NCI-H82 (cell line): ENCODE measurements at regions not wholly inside any gene's neighbourhood (a gene's known extent, or its start where the extent isn't known, plus 50 kb on each side); places are given as distances from the start of the nearest gene placed in this dataset.
A peak's percentile ranks its signal among the peaks of the same experiment; 100 is the strongest.
"Not testable (repeated sequence)": the region's sequence is repeated elsewhere in the genome, so short reads cannot be mapped to it uniquely, and the experiment has no call there.

Source experiments
- DNase-seq: peaks from one replicate; lab custom pipeline; 2025; lab: John Stamatoyannopoulos, UW

- peak; percentile 8 for DNase-seq
Observed at GRCh38 chr6:10343320-10343719, 71.6 kb downstream of the TFAP2A start.

DNA sequence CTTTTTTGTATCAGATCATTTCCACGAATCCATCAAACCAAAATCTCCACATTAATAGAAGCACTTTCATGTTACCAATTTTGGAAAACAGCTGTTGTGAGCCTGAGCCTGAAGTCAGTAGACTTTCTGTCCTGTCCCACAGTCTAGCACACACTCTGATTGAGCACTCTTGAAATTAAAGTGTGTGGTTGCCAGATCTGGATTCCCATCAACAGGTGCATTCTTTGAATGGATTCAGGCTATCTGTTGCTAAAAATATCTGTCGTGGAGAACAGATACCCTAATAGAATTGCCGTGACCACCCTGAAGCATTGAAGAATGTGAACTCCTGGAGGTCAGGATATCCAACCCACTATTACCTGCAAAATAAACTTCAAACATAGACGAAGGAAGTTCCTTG, 73.3 kb downstream of the TFAP2A start:
- DNase-seq, result no peak

DNA sequence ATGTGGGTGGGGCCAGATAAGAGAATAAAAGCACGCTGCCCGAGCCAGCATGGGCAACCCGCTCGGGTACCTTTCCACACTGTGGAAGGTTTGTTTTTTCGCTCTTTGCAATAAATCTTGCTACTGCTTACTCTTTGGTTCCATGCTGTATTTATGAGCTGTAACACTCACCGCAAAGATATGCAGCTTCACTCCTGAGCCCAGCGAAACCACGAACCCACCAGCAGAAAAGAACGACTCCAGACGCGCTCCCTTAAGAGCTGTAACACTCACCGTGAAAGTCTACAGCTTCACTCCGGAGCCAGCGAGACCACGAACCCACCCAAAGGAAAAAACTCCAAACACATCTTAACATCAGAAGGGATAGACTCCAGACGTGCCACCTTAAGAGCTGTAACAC, 76.7 kb downstream of the TFAP2A start:
- DNase-seq, result no peak

DNA sequence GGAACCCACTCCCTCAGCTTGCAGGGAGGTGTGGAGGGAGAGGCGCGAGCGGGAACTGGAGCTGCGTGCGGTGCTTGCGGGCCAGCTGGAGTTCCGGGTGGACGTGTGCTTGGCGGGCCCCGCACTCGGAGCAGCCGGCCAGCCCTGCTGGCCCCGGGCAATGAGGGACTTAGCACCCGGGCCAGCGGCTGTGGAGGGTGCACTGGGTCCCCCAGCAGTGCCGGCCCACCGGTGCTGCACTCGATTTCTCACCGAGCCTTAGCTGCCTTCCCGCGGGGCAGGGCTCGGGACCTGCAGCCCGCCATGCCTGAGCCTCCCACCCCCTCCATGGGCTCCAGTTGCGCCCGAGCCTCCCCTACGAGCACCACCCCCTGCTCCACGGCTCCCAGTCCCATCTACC, 77.5 kb downstream of the TFAP2A start:
- not testable (repeated sequence) for DNase-seq

DNA sequence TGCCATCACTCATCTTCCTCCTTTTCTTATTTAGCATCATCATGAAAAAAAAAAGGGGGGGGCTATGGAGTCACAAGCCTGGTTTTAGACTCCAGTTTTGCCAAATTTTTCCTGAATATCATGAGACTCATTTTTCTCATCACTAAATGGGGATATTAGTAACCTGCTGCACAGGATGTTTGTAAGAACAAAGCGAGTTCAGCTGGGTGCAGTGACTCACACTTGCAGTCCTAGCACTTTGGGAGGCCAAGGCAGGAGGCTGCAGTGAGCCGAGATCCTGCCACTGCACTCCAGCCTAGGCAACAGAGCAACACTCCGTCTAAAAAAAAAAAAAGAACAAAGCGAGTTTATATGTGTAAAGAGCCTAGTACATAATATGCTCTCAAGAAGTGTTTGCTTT, 82.8 kb downstream of the TFAP2A start:
- DNase-seq, result no peak

DNA sequence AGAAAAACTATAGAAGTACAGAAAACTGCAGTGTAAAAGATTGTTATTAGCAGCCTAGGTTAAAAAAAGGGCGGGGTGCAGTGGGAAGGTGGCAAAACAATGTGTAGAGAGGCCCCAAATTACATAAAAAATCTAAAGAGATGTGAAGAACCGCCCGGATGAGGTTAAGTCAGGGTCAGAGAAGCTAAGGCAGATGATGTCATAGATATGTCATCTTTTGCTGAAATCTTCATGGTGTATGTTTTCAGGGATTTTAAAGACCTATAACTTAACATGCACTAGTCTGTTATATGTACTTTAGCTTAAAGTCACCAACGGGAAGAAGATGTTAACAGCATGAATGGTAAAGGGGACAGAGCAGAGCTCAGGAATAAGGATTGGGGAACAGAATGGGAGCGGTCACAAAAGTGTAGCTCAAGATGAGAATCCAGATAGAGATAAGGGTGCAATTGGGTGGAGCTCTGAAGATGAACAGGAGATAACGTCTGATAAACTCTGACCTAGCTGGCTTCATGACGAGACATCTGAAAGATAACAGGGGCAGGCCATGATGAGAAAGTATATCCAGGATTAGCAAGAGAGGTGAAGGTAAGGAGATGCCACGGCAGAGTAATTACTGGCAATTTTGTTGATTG, 83.4 kb downstream of the TFAP2A start:
- DNase-seq, result no peak

GRCh38 chr6:10330515-10330914, 84.4 kb downstream of the TFAP2A start:
- DNase-seq, result no peak

GRCh38 chr6:10323018-10323417, 91.9 kb downstream of the TFAP2A start:
- no peak for DNase-seq

DNA sequence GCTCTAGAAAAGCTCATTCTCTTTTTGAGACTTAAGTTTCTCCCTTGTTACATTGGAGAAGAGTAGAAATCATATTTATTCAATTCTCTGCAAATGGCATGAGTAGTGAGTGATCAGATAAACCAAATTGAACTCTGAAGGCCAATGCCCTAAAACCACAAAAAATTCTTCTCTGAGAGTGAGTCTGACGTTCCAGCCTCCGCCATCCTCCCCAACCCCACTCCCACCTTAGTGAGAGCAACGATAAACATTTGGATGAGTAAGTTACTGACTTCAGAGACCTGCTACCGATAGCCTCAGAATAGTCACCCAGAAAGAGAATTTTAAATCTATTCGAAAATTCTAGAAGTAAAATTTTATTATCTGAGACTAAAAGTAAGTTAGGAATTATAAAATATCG, 94.6 kb downstream of the TFAP2A start:
- no peak for DNase-seq

- DNase-seq, result no peak
Observed at GRCh38 chr6:10316373-10316721, 98.5 kb downstream of the TFAP2A start.

GRCh38 chr6:10315658-10316372, 99.1 kb downstream of the TFAP2A start:
- DNase-seq, result no peak

GRCh38 chr6:10315034-10315433, 99.8 kb downstream of the TFAP2A start:
- peak; percentile 5 for DNase-seq

GRCh38 chr6:10314163-10314955, 100.5 kb downstream of the TFAP2A start:
- no peak for DNase-seq

GRCh38 chr6:10313799-10314162, 101.1 kb downstream of the TFAP2A start:
- DNase-seq, result no peak

GRCh38 chr6:10312445-10312844, 102.4 kb downstream of the TFAP2A start:
- DNase-seq, result no peak

DNA sequence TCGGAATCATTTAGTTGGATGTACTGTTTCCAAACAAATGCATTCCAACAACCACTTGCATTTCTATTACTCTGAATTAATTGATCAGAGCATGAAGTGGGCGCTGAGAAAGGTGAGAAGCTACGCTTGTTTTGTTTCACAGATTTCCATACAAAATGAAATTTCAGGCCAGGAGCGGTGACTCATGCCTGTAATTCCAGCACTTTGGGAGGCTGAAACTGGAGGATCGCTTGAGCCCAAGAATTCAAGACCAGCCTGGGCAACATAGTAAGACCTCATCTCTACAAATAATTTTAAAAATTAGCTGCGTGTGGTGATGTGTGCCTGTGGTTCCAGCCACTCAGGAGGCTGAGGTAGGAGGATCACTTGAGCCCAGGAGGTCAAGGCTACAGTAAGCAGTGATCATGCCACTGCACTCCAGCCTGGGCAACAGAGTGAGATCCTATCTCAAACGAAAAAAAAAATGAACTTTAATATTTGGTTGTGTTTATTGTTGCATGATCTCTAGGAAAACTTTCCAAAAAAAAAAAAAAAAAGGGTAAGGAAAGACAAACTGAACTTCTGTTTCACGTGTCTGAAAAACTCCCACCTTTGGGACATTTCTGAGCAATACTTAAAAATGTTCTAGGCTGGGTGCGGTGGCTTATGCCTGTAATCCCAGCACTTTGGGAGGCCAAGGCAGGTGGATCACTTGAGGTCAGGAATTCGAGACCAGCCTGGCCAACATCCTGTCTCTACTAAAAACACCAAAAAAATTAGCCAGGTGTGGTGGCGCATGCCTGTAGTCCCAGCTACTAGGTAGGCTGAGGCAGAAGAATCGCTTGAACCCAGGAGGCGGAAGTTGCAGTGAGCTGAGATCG, 103.1 kb downstream of the TFAP2A start:
- DNase-seq, result not testable (repeated sequence)

DNA sequence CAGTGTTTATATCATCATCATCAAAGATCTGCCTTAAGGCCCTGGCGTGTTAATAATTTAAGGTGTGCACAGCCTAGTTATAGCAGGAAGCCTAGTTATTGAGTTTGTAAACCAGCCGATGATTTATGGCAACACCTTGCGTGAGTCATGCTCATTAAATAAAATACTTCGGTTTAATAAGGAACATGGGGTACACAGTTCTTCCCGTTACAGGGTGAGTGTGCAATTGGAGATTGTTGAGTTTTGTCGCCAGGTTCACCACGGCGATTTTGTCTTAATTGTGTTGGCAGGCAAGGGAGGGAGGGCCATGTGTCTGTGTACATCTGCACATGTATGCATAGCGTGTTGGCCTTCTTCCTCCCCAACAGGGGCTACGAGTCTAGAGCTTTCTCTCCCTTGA, 104.0 kb downstream of the TFAP2A start:
- DNase-seq, result no peak

- DNase-seq, result no peak
Observed at GRCh38 chr6:10310330-10310653, 104.6 kb downstream of the TFAP2A start.

- DNase-seq, result no peak
Observed at GRCh38 chr6:10309457-10310329, 105.2 kb downstream of the TFAP2A start.

GRCh38 chr6:10307476-10307875, 107.4 kb downstream of the TFAP2A start:
- no peak for DNase-seq

DNA sequence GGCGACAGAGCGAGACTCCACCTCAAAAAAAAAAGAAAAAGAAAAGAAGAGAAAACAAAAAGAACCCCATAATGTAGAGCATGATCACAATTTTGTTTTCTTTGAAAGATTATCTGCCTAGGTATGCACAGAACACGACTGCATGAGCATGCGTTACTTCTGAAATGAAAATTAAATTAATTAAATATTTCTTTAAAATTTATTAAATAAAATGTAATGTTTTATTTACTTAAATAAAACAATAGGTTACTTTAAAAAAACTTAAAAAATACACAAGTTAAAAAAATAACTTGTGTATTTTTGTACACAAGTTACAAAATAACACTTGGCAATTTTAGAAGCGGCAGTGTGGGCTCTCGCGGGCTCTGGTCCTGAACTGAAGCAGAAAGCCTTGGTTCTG, 107.8 kb downstream of the TFAP2A start:
- DNase-seq, result no peak
